A549 (cell line): ENCODE measurements at regions not wholly inside any gene's neighbourhood (a gene's known extent, or its start where the extent isn't known, plus 50 kb on each side); places are given as distances from the start of the nearest gene placed in this dataset.

Source experiments
- CHD2 ChIP-seq: fragments of 150-350 bp; IDR thresholded peaks from 2 replicates; pipeline ENCODE4 v1.6.1; 2014; ENCODE audit warnings: low read length; ENCODE audit not compliant: partially characterized antibody
- CTCF ChIP-seq: fragments of >200 bp; sonication (Bioruptor Twin); formaldehyde crosslinking; IDR thresholded peaks from 3 replicates; pipeline ENCODE4 v1.5.1; 2016
- E2F6 ChIP-seq: IDR thresholded peaks from 2 replicates; pipeline ENCODE4 v1.6.1; 2012; ENCODE audit warnings: low read depth, borderline replicate concordance
- EHMT2 ChIP-seq: fragments of 200-600 bp; sonication (generic); IDR thresholded peaks from 2 replicates; pipeline ENCODE4 v1.6.1; 2016; ENCODE audit warnings: antibody characterized with exemption, low read depth, mild to moderate bottlenecking, moderate library complexity
- MAZ ChIP-seq: fragments of 150-350 bp; IDR thresholded peaks from 2 replicates; pipeline ENCODE4 v1.6.1; 2014; ENCODE audit warnings: antibody characterized with exemption, low read depth, low read length, borderline replicate concordance
- POLR2A ChIP-seq: IDR thresholded peaks from 2 replicates; pipeline ENCODE4 v1.6.1; 2012; ENCODE audit warnings: mild to moderate bottlenecking, low read length
- RCOR1 ChIP-seq: fragments of 150-350 bp; IDR thresholded peaks from 2 replicates; pipeline ENCODE4 v1.6.1; 2014; ENCODE audit warnings: antibody characterized with exemption, low read length, low read depth
- RFX5 ChIP-seq: fragments of 450-650 bp; IDR thresholded peaks from 2 replicates; pipeline ENCODE4 v1.7.1; 2014; ENCODE audit warnings: antibody characterized with exemption, mild to moderate bottlenecking, moderate library complexity
- TF ChIP-seq, protein P1 (sequence below): fragments of 450-650 bp; IDR thresholded peaks from 2 replicates; pipeline ENCODE4 v1.6.1; 2014; ENCODE audit warnings: antibody characterized with exemption
- TF ChIP-seq, protein P2 (sequence below): fragments of >200 bp; sonication (Bioruptor Twin); formaldehyde crosslinking; IDR thresholded peaks from 3 replicates; pipeline ENCODE4 v1.6.1; 2016

DNA sequence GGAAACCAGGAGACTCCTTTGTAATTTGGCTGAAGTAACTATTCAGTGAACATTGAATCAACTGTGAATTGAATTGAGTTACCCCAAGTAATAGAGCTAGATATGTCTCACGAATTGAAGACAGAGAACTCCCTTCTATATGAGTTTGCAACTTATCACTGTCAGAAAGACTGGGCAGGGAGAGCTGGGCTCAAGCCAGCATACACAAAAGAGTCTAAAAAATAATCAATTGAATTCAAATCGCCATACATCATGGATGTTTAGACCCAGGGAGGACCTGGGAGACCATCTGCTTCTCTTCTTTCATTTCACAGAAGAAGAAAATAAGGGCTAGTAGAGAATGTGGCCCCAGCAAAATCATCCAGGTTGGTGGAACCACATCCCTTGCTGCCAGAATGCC, 503.1 kb upstream of the AUTS2 start:
- TF ChIP-seq RFX5 (no peak), CHD2 (no peak), CTCF (no peak), RCOR1 (no peak), MAZ (no peak), POLR2A (no peak), EHMT2 (no peak), E2F6 (no peak)
- TF ChIP-seq, protein P1, sequence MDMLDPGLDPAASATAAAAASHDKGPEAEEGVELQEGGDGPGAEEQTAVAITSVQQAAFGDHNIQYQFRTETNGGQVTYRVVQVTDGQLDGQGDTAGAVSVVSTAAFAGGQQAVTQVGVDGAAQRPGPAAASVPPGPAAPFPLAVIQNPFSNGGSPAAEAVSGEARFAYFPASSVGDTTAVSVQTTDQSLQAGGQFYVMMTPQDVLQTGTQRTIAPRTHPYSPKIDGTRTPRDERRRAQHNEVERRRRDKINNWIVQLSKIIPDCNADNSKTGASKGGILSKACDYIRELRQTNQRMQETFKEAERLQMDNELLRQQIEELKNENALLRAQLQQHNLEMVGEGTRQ: no peak
- TF ChIP-seq, protein P2, sequence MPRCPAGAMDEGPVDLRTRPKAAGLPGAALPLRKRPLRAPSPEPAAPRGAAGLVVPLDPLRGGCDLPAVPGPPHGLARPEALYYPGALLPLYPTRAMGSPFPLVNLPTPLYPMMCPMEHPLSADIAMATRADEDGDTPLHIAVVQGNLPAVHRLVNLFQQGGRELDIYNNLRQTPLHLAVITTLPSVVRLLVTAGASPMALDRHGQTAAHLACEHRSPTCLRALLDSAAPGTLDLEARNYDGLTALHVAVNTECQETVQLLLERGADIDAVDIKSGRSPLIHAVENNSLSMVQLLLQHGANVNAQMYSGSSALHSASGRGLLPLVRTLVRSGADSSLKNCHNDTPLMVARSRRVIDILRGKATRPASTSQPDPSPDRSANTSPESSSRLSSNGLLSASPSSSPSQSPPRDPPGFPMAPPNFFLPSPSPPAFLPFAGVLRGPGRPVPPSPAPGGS: no peak
